Upper lobe of left lung (tissue), 4 donors: ENCODE measurements at regions not wholly inside any gene's neighbourhood (a gene's known extent, or its start where the extent isn't known, plus 50 kb on each side); places are given as distances from the start of the nearest gene placed in this dataset.

Experiments used
- CTCF ChIP-seq, 6 experiments: fragments of 450-650 bp in 4 of 6; fragments of 200-600 bp in 2 of 6; sonication (generic) in 2 of 6; IDR thresholded peaks; one replicate each; pipeline ENCODE4 v1.5.1; 2016 to 2019; ENCODE audit warnings: antibody characterized with exemption in 6 of 6
- POLR2A ChIP-seq, 4 donors: fragments of 450-650 bp; IDR thresholded peaks; one replicate each; pipeline ENCODE4 v1.5.1; 2016 to 2017; ENCODE audit warnings: antibody characterized with exemption in 4 of 4, mild to moderate bottlenecking in 2 of 4
- POLR2AphosphoS5 ChIP-seq, 2 donors: sonication (generic); formaldehyde crosslinking; IDR thresholded peaks; one replicate each; pipeline ENCODE4 v1.5.1; 2017; ENCODE audit warnings: antibody characterized with exemption in 2 of 2

- TF ChIP-seq POLR2AphosphoS5 (IDR thresholded peaks at IDR 0.05) (no peak), CTCF (IDR thresholded peaks at IDR 0.05) (no peak), POLR2A (IDR thresholded peaks at IDR 0.05) (no peak)
Measured at GRCh38 chr22:42202048-42202447, 68.4 kb downstream of the TCF20 start.
